HCT116 (cell line): ENCODE measurements at regions not wholly inside any gene's neighbourhood (a gene's known extent, or its start where the extent isn't known, plus 50 kb on each side); places are given as distances from the start of the nearest gene placed in this dataset.

ENCODE experiments used
- ATAC-seq: fragments of 200-7000 bp; cut with Tn5 transposase; 2 replicates; pipeline ENCODE4 v1.9.1; 2020; ENCODE audit warnings: mild to moderate bottlenecking, moderate library complexity
- BruUV-seq: library from RNA; stranded (reverse); fragments of 400-500 nt; replicated peaks from 2 replicates; lab custom pipeline; 2021; lab: Mats Ljungman, UMichigan
- CTCF ChIA-PET: fragments of 300-600 bp; sonication (Branson Sonifier 250); formaldehyde crosslinking; loops from one replicate; lab custom pipeline; 2021; ENCODE audit warnings: antibody characterized with exemption; lab: Charles Lee
- POLR2A ChIA-PET: fragments of 300-600, 350-600 bp; sonication (Branson Sonifier 250); formaldehyde crosslinking; loops from one replicate; lab custom pipeline; 2021; ENCODE audit warnings: antibody characterized with exemption; lab: Charles Lee
- RAD21 ChIA-PET, 2 experiments: fragments of 300-600 bp; sonication (Branson Sonifier 250); formaldehyde crosslinking; loops; one replicate each; lab custom pipeline; 2023; ENCODE audit warnings: low total read pairs in 2 of 2; ENCODE audit not compliant: uncharacterized antibody in 2 of 2, unreplicated experiment in 2 of 2, low non-redundant PET in 1 of 2; lab: Charles Lee
- DNase-seq: peaks from one replicate; pipeline ENCODE4 v3.0.0-alpha.2; 2010; ENCODE audit warnings: low read depth, low spot score
- H2AFZ ChIP-seq: fragments of 200-600 bp; shearing (Covaris generic), sonication (generic); 2 replicates; pipeline ENCODE4 v1.6.1; 2017; ENCODE audit warnings: low read depth, mixed run types, mixed read lengths, antibody characterized with exemption, low read length; ENCODE audit not compliant: poor library complexity, severe bottlenecking
- H3K27ac ChIP-seq: 2 replicates; pipeline ENCODE4 v1.5.1; 2012; ENCODE audit warnings: low read depth, low read length
- H3K27me3 ChIP-seq: fragments of 200-600 bp; sonication (generic); 2 replicates; pipeline ENCODE4 v1.6.1; 2016; ENCODE audit warnings: mixed run types, low read length, mixed read lengths; ENCODE audit not compliant: insufficient read depth
- H3K36me3 ChIP-seq, 2 experiments: fragments of 200-500 bp in 1 of 2; fragments of 200-600 bp in 1 of 2; sonication (Bioruptor generic) in 1 of 2; sonication (generic) in 1 of 2; 2 replicates each; pipeline versions ENCODE4 v1.5.1 to v1.6.1; 2014 to 2016; ENCODE audit warnings: low read length in 2 of 2, inconsistent platforms in 1 of 2, mixed read lengths in 1 of 2, mixed run types in 1 of 2; ENCODE audit not compliant: insufficient read depth in 2 of 2, control insufficient read depth in 1 of 2
- H3K4me1 ChIP-seq, 2 experiments: fragments of 200-600 bp in 1 of 2; sonication (generic) in 1 of 2; 2 replicates each; pipeline versions ENCODE4 v1.5.1 to v1.6.1; 2012 to 2017; ENCODE audit warnings: low read length in 2 of 2, inconsistent platforms in 1 of 2, mild to moderate bottlenecking in 1 of 2, mixed read lengths in 1 of 2, mixed run types in 1 of 2, moderate library complexity in 1 of 2; ENCODE audit not compliant: insufficient read depth in 2 of 2, control insufficient read depth in 1 of 2
- H3K4me2 ChIP-seq: fragments of 200-600 bp; sonication (generic); 2 replicates; pipeline ENCODE4 v1.6.1; 2017; ENCODE audit warnings: mixed run types, low read length, mixed read lengths
- H3K4me3 ChIP-seq, 2 experiments: fragments of 200-600 bp in 1 of 2; sonication (generic) in 1 of 2; replicated peaks in 1 of 2; 2 replicates each; pipeline ENCODE4 v1.5.1; 2011 to 2016; ENCODE audit warnings: low read length in 2 of 2, control low read depth in 1 of 2, low read depth in 1 of 2, mild to moderate bottlenecking in 1 of 2, mixed read lengths in 1 of 2, mixed run types in 1 of 2
- H3K79me2 ChIP-seq: fragments of 200-600 bp; sonication (generic); 2 replicates; pipeline ENCODE4 v1.6.1; 2017; ENCODE audit warnings: mild to moderate bottlenecking, mixed run types, low read length, moderate library complexity, mixed read lengths; ENCODE audit not compliant: insufficient read depth
- H3K9ac ChIP-seq: fragments of 200-600 bp; sonication (generic); 2 replicates; pipeline ENCODE4 v1.6.1; 2016; ENCODE audit warnings: low read length, mixed read lengths
- H3K9me2 ChIP-seq: fragments of 200-600 bp; sonication (generic), shearing (Covaris generic); 2 replicates; pipeline ENCODE4 v1.6.1; 2017; ENCODE audit warnings: mixed run types, mild to moderate bottlenecking, moderate library complexity; ENCODE audit not compliant: insufficient read depth
- H3K9me3 ChIP-seq, 2 experiments: fragments of 200-500 bp in 1 of 2; fragments of 200-600 bp in 1 of 2; sonication (Bioruptor generic) in 1 of 2; sonication (generic) in 1 of 2; 2 replicates each; pipeline ENCODE4 v1.6.1; 2014 to 2017; ENCODE audit warnings: low read length in 2 of 2, mixed read lengths in 2 of 2, inconsistent platforms in 1 of 2, low read depth in 1 of 2, mild to moderate bottlenecking in 1 of 2, mixed run types in 1 of 2, moderate library complexity in 1 of 2; ENCODE audit not compliant: control insufficient read depth in 1 of 2, insufficient read depth in 1 of 2
- H4K20me1 ChIP-seq: fragments of 200-600 bp; sonication (generic), shearing (Covaris generic); 2 replicates; pipeline ENCODE4 v1.6.1; 2017; ENCODE audit warnings: mixed run types, mild to moderate bottlenecking, moderate library complexity; ENCODE audit not compliant: insufficient read depth
- ATF3 ChIP-seq: IDR thresholded peaks from 2 replicates; pipeline ENCODE4 v1.6.1; 2012
- CBX3 ChIP-seq: IDR thresholded peaks from 2 replicates; pipeline ENCODE4 v1.6.1; 2012; ENCODE audit warnings: low read depth
- CEBPB ChIP-seq: IDR thresholded peaks from 2 replicates; pipeline ENCODE4 v1.6.1; 2012; ENCODE audit warnings: low read depth
- EGR1 ChIP-seq: IDR thresholded peaks from 2 replicates; pipeline ENCODE4 v1.6.1; 2012; ENCODE audit warnings: low read depth
- ELF1 ChIP-seq: IDR thresholded peaks from 2 replicates; pipeline ENCODE4 v1.6.1; 2012; ENCODE audit warnings: low read depth, borderline replicate concordance
- EZH2 ChIP-seq: fragments of 200-600 bp; sonication (generic); IDR thresholded peaks from 2 replicates; pipeline ENCODE4 v1.6.1; 2017; ENCODE audit warnings: antibody characterized with exemption, mixed run types
- EZH2phosphoT487 ChIP-seq: fragments of 200-600 bp; IDR thresholded peaks from 2 replicates; pipeline ENCODE4 v1.6.1; 2018; ENCODE audit warnings: antibody characterized with exemption, borderline replicate concordance
- JUND ChIP-seq: IDR thresholded peaks from 2 replicates; pipeline ENCODE4 v1.6.1; 2012
- POLR2A ChIP-seq: IDR thresholded peaks from 2 replicates; pipeline ENCODE4 v1.7.0; 2011; ENCODE audit warnings: borderline replicate concordance; ENCODE audit not compliant: insufficient read depth, insufficient read length; ENCODE audit errors: extremely low read depth
- POLR2AphosphoS5 ChIP-seq: IDR thresholded peaks from 2 replicates; pipeline ENCODE4 v1.6.1; 2011; ENCODE audit warnings: mild to moderate bottlenecking, low read depth, low read length, moderate library complexity
- RAD21 ChIP-seq: IDR thresholded peaks from 2 replicates; pipeline ENCODE4 v1.6.1; 2012; ENCODE audit warnings: low read depth, mild to moderate bottlenecking
- SIN3A ChIP-seq: IDR thresholded peaks from 2 replicates; pipeline ENCODE4 v1.6.1; 2012; ENCODE audit warnings: low read depth
- SP1 ChIP-seq: IDR thresholded peaks from 2 replicates; pipeline ENCODE4 v1.6.1; 2012; ENCODE audit warnings: low read depth
- SRF ChIP-seq: IDR thresholded peaks from 2 replicates; pipeline ENCODE4 v1.6.1; 2012; ENCODE audit warnings: low read depth
- TCF7L2 ChIP-seq: IDR thresholded peaks from 2 replicates; pipeline ENCODE4 v1.7.0; 2011; ENCODE audit warnings: borderline replicate concordance, inconsistent platforms; ENCODE audit not compliant: insufficient read depth, insufficient read length; ENCODE audit errors: extremely low read depth
- YY1 ChIP-seq: IDR thresholded peaks from 2 replicates; pipeline ENCODE4 v1.6.1; 2011; ENCODE audit warnings: low read length, low read depth, moderate library complexity, mild to moderate bottlenecking; ENCODE audit not compliant: insufficient replicate concordance; ENCODE audit errors: extremely low read depth
- ZFX ChIP-seq: fragments of 450-650 bp; IDR thresholded peaks from 2 replicates; pipeline ENCODE4 v1.6.1; 2017
- intact Hi-C: fragments of 100-400 bp; cut with micrococcal nuclease; formaldehyde crosslinking; loops from 2 replicates; pipeline ENCODE4 v1.10.0; 2022
- TF ChIP-seq, protein P1 (sequence below): IDR thresholded peaks from 2 replicates; pipeline ENCODE4 v1.6.1; 2011; ENCODE audit warnings: mild to moderate bottlenecking, low read length, moderate library complexity; ENCODE audit not compliant: insufficient replicate concordance; ENCODE audit errors: extremely low read depth

DNA sequence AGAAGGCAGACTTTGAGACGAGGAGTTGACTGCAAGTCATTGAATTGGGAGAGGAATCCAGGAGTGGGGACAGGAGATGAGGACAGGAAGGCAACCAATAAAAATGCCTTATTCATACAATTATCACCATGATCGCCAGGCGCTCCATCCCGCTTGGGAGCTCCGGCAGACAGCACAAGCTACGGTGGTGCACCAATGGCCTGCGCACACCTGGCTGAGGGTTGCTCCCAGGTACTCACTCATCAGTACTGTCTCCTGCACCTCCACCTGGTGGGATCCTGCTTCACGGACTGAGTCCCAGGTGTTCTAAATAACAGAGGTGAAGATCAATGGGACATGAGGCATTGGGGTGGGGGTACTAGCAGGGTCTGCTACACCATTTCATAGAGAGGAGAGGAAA, 160.0 kb upstream of the TNRC6C start:
- DNase-seq (no peak), ATAC-seq (no peak)
- BruUV-seq = no TSS peak
- Histone ChIP-seq H3K4me1 (no peaks in the 10 kb centered on the region), H3K9me3 (no peaks in the 10 kb centered on the region), H3K79me2 (no peaks in the 10 kb centered on the region), H3K27ac (no peak overlapping the region), H3K27me3 (peaks cover 8% of the 10 kb centered on the region; the same call in 1 of the 2 replicates), H2AFZ (no peak overlapping the region), H3K4me2 (no peak overlapping the region), H3K9ac (no peak overlapping the region), H3K4me3 (no peak overlapping the region), H4K20me1 (no peaks in the 10 kb centered on the region), H3K36me3 (no peaks in the 10 kb centered on the region), H3K9me2 (no peaks in the 10 kb centered on the region)
- CTCF ChIA-PET = no interaction called here
- RAD21 ChIA-PET = no interaction called here
- intact Hi-C loops = no loop called here
- TF ChIP-seq YY1 (no peak), POLR2AphosphoS5 (no peak), ELF1 (no peak), ZFX (no peak)
- POLR2A ChIA-PET = no interaction called here

GRCh38 chr17:77800816-77801215, 157.7 kb upstream of the TNRC6C start:
- Histone ChIP-seq H3K79me2 (no peaks in the 10 kb centered on the region), H3K9ac (no peak overlapping the region), H3K9me2 (no peaks in the 10 kb centered on the region), H3K27me3 (peaks cover 26% of the 10 kb centered on the region; the same call in 1 of the 2 replicates), H3K4me1 (no peaks in the 10 kb centered on the region), H3K27ac (no peak overlapping the region), H3K4me2 (no peak overlapping the region), H2AFZ (no peak overlapping the region), H3K9me3 (no peaks in the 10 kb centered on the region), H3K4me3 (no peak overlapping the region), H4K20me1 (no peaks in the 10 kb centered on the region), H3K36me3 (no peaks in the 10 kb centered on the region)
- TF ChIP-seq ELF1 (no peak), CBX3 (no peak), YY1 (no peak), TCF7L2 (no peak), EZH2 (no peak), ATF3 (no peak), SP1 (no peak), SIN3A (no peak), JUND (no peak), POLR2A (no peak), SRF (no peak), RAD21 (no peak), EZH2phosphoT487 (no peak), EGR1 (no peak), CEBPB (no peak)
- TF ChIP-seq, protein P1, sequence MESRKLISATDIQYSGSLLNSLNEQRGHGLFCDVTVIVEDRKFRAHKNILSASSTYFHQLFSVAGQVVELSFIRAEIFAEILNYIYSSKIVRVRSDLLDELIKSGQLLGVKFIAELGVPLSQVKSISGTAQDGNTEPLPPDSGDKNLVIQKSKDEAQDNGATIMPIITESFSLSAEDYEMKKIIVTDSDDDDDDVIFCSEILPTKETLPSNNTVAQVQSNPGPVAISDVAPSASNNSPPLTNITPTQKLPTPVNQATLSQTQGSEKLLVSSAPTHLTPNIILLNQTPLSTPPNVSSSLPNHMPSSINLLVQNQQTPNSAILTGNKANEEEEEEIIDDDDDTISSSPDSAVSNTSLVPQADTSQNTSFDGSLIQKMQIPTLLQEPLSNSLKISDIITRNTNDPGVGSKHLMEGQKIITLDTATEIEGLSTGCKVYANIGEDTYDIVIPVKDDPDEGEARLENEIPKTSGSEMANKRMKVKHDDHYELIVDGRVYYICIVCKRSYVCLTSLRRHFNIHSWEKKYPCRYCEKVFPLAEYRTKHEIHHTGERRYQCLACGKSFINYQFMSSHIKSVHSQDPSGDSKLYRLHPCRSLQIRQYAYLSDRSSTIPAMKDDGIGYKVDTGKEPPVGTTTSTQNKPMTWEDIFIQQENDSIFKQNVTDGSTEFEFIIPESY = no peak
- ChIA-PET CTCF (no interaction called here), RAD21 (no interaction called here), POLR2A (no interaction called here)
- DNase-seq (no peak), ATAC-seq (no peak)
- no TSS peak for BruUV-seq
- intact Hi-C loops = no loop called here
